HepG2 (cell line): ENCODE measurements at regions not wholly inside any gene's neighbourhood (a gene's known extent, or its start where the extent isn't known, plus 50 kb on each side); places are given as distances from the start of the nearest gene placed in this dataset.

Source experiments
- EEA1 ChIP-seq: sonication (generic); formaldehyde crosslinking; IDR thresholded peaks from 2 replicates; pipeline ENCODE4 v1.5.1; 2020; ENCODE audit warnings: mild to moderate bottlenecking, missing genetic modification reagents, borderline replicate concordance
- FOXA3 ChIP-seq: IDR thresholded peaks from 2 replicates; pipeline ENCODE4 v1.6.1; 2016; ENCODE audit warnings: missing genetic modification reagents, missing compliant biosample characterization
- GATAD2A ChIP-seq: IDR thresholded peaks from 2 replicates; pipeline ENCODE4 v1.6.1; 2016
- IKZF4 ChIP-seq: sonication (generic); formaldehyde crosslinking; IDR thresholded peaks from 2 replicates; pipeline ENCODE4 v1.5.1; 2020; ENCODE audit warnings: borderline replicate concordance, mild to moderate bottlenecking, low read depth, missing genetic modification reagents; ENCODE audit errors: not compliant biosample characterization
- KLF13 ChIP-seq: sonication (generic); formaldehyde crosslinking; IDR thresholded peaks from 2 replicates; pipeline ENCODE4 v1.4.0; 2020; ENCODE audit warnings: mild to moderate bottlenecking, missing genetic modification reagents
- KLF16 ChIP-seq, 2 experiments: sonication (generic) in 1 of 2; formaldehyde crosslinking in 1 of 2; IDR thresholded peaks; 2 replicates each; pipeline versions ENCODE4 v1.6.1 to v1.8.0; 2016 to 2023; ENCODE audit warnings: missing genetic modification reagents in 2 of 2, missing compliant biosample characterization in 1 of 2
- MED1 ChIP-seq: sonication (generic); formaldehyde crosslinking; IDR thresholded peaks from 2 replicates; pipeline ENCODE4 v1.4.0; 2020; ENCODE audit warnings: missing genetic modification reagents
- MED13 ChIP-seq: sonication (generic); formaldehyde crosslinking; IDR thresholded peaks from 2 replicates; pipeline ENCODE4 v1.5.0; 2020; ENCODE audit warnings: missing genetic modification reagents
- MIER3 ChIP-seq: IDR thresholded peaks from 2 replicates; pipeline ENCODE4 v1.6.1; 2016; ENCODE audit warnings: missing compliant biosample characterization, borderline replicate concordance
- NFRKB ChIP-seq: fragments of 450-650 bp; IDR thresholded peaks from 2 replicates; pipeline ENCODE4 v1.6.1; 2017
- PRMT3 ChIP-seq: sonication (generic); formaldehyde crosslinking; IDR thresholded peaks from 2 replicates; pipeline ENCODE4 v1.8.1; 2022; ENCODE audit warnings: low read depth, mild to moderate bottlenecking, moderate library complexity, missing genetic modification reagents, borderline replicate concordance
- RCOR2 ChIP-seq: IDR thresholded peaks from 2 replicates; pipeline ENCODE4 v1.6.1; 2016; ENCODE audit warnings: missing biosample characterization, missing genetic modification reagents
- RXRB ChIP-seq: IDR thresholded peaks from 2 replicates; pipeline ENCODE4 v1.6.1; 2016; ENCODE audit warnings: borderline replicate concordance, missing genetic modification reagents, missing compliant biosample characterization
- SAP130 ChIP-seq: IDR thresholded peaks from 2 replicates; pipeline ENCODE4 v1.6.1; 2016; ENCODE audit warnings: low read depth
- SCMH1 ChIP-seq: sonication (generic); formaldehyde crosslinking; IDR thresholded peaks from 2 replicates; pipeline ENCODE4 v1.9.0; 2021; ENCODE audit warnings: missing genetic modification reagents, mild to moderate bottlenecking, borderline replicate concordance
- SSRP1 ChIP-seq: IDR thresholded peaks from 2 replicates; pipeline ENCODE4 v1.6.1; 2016; ENCODE audit warnings: control low read depth
- TAF15 ChIP-seq: fragments of 200-400 bp; formaldehyde crosslinking; IDR thresholded peaks from one replicate; pipeline ENCODE4 v1.6.1; 2018; ENCODE audit warnings: mild to moderate bottlenecking, low read depth, low read length; ENCODE audit not compliant: poor library complexity, severe bottlenecking
- THAP11 ChIP-seq: IDR thresholded peaks from 2 replicates; pipeline ENCODE4 v1.6.1; 2016; ENCODE audit warnings: missing biosample characterization, missing genetic modification reagents
- ZKSCAN8 ChIP-seq: IDR thresholded peaks from 2 replicates; pipeline ENCODE4 v1.6.1; 2016; ENCODE audit warnings: borderline replicate concordance, missing genetic modification reagents, missing compliant biosample characterization
- ZMYM3 ChIP-seq: sonication (generic); formaldehyde crosslinking; IDR thresholded peaks from 2 replicates; pipeline ENCODE4 v1.5.1; 2020; ENCODE audit warnings: mild to moderate bottlenecking, missing genetic modification reagents
- ZNF18 ChIP-seq: sonication (generic); formaldehyde crosslinking; IDR thresholded peaks from 2 replicates; pipeline ENCODE4 v1.8.0; 2022; ENCODE audit warnings: mild to moderate bottlenecking, missing genetic modification reagents; ENCODE audit not compliant: insufficient replicate concordance
- ZNF777 ChIP-seq: sonication (generic); formaldehyde crosslinking; IDR thresholded peaks from 2 replicates; pipeline ENCODE4 v1.4.0; 2020; ENCODE audit warnings: missing genetic modification reagents
- ZNF788 ChIP-seq: sonication (generic); formaldehyde crosslinking; IDR thresholded peaks from 2 replicates; pipeline ENCODE4 v1.5.0; 2020; ENCODE audit warnings: mild to moderate bottlenecking, missing genetic modification reagents, borderline replicate concordance
- ZSCAN30 ChIP-seq: sonication (generic); formaldehyde crosslinking; IDR thresholded peaks from 2 replicates; pipeline ENCODE4 v1.5.0; 2020; ENCODE audit warnings: mild to moderate bottlenecking, missing genetic modification reagents
- ZSCAN31 ChIP-seq: sonication (generic); formaldehyde crosslinking; IDR thresholded peaks from 2 replicates; pipeline ENCODE4 v1.5.0; 2020; ENCODE audit warnings: low read depth, mild to moderate bottlenecking, missing genetic modification reagents
- TF ChIP-seq, protein P1 (sequence below), 2 experiments: sonication (generic) in 1 of 2; formaldehyde crosslinking in 1 of 2; IDR thresholded peaks; 2 replicates each; pipeline versions ENCODE4 v1.4.0 to v1.6.1; 2018 to 2020; ENCODE audit warnings: missing genetic modification reagents in 2 of 2, borderline replicate concordance in 1 of 2, low read depth in 1 of 2, mild to moderate bottlenecking in 1 of 2, missing biosample characterization in 1 of 2
- TF ChIP-seq, protein P2 (sequence below): sonication (generic); formaldehyde crosslinking; IDR thresholded peaks from 2 replicates; pipeline ENCODE4 v1.4.0; 2020; ENCODE audit warnings: missing genetic modification reagents

GRCh38 chr6:26305641-26305969 lies 59.4 kb upstream of the BTN3A2 start (continued):
- 0 out of 2 replicates have a peak, but pooled peaks have one; percentile 27 for TF ChIP-seq RCOR2 (CRISPR knock-in tag)
- TF ChIP-seq ZMYM3 = peak; percentile 6; the same call in 1 of the 2 replicates
- TF ChIP-seq FOXA3 (CRISPR knock-in tag) = no peak
- TF ChIP-seq ZNF788 = no peak
- no peak for TF ChIP-seq SCMH1 (CRISPR knock-in tag)
- no peak for TF ChIP-seq ZNF777 (CRISPR knock-in tag)
- TF ChIP-seq IKZF4 (CRISPR knock-in tag) = peak; percentile 3
- TF ChIP-seq, protein P1, sequence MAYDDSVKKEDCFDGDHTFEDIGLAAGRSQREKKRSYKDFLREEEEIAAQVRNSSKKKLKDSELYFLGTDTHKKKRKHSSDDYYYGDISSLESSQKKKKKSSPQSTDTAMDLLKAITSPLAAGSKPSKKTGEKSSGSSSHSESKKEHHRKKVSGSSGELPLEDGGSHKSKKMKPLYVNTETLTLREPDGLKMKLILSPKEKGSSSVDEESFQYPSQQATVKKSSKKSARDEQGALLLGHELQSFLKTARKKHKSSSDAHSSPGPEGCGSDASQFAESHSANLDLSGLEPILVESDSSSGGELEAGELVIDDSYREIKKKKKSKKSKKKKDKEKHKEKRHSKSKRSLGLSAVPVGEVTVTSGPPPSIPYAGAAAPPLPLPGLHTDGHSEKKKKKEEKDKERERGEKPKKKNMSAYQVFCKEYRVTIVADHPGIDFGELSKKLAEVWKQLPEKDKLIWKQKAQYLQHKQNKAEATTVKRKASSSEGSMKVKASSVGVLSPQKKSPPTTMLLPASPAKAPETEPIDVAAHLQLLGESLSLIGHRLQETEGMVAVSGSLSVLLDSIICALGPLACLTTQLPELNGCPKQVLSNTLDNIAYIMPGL (CRISPR knock-in tag; IDR thresholded peaks at IDR 0.05; ENCODE audit: borderline replicate concordance in 1 of 2, low read depth in 1 of 2) = peak; percentile 10 to 63; a peak in 3 of 4 replicates
- TF ChIP-seq SAP130 (CRISPR knock-in tag) = 0 out of 2 replicates have a peak, but pooled peaks have one; percentile 3
- TF ChIP-seq MED13 = no peak
- TF ChIP-seq, protein P2, sequence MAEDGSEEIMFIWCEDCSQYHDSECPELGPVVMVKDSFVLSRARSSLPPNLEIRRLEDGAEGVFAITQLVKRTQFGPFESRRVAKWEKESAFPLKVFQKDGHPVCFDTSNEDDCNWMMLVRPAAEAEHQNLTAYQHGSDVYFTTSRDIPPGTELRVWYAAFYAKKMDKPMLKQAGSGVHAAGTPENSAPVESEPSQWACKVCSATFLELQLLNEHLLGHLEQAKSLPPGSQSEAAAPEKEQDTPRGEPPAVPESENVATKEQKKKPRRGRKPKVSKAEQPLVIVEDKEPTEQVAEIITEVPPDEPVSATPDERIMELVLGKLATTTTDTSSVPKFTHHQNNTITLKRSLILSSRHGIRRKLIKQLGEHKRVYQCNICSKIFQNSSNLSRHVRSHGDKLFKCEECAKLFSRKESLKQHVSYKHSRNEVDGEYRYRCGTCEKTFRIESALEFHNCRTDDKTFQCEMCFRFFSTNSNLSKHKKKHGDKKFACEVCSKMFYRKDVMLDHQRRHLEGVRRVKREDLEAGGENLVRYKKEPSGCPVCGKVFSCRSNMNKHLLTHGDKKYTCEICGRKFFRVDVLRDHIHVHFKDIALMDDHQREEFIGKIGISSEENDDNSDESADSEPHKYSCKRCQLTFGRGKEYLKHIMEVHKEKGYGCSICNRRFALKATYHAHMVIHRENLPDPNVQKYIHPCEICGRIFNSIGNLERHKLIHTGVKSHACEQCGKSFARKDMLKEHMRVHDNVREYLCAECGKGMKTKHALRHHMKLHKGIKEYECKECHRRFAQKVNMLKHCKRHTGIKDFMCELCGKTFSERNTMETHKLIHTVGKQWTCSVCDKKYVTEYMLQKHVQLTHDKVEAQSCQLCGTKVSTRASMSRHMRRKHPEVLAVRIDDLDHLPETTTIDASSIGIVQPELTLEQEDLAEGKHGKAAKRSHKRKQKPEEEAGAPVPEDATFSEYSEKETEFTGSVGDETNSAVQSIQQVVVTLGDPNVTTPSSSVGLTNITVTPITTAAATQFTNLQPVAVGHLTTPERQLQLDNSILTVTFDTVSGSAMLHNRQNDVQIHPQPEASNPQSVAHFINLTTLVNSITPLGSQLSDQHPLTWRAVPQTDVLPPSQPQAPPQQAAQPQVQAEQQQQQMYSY (CRISPR knock-in tag) = no peak
- 0 out of 2 replicates have a peak, but pooled peaks have one; percentile 8 for TF ChIP-seq GATAD2A
- TF ChIP-seq PRMT3 (CRISPR knock-in tag) = no peak
- no peak for TF ChIP-seq ZSCAN30
- no peak for TF ChIP-seq ZKSCAN8 (CRISPR knock-in tag)
- TF ChIP-seq ZSCAN31 (CRISPR knock-in tag) = peak; percentile 68
- 0 out of 4 replicates have a peak, but pooled peaks of 1 of the 2 experiments have one; percentile 5 for TF ChIP-seq KLF16 (CRISPR knock-in tag; IDR thresholded peaks at IDR 0.05)
- TF ChIP-seq THAP11 (CRISPR knock-in tag) = no peak
- TF ChIP-seq MED1 (CRISPR knock-in tag) = no peak
- TF ChIP-seq KLF13 (CRISPR knock-in tag) = no peak
- no peak for TF ChIP-seq ZNF18
- peak; percentile 10; the same call in 1 of the 2 replicates for TF ChIP-seq MIER3
- no peak for TF ChIP-seq TAF15
- peak; percentile 3; the same call in 1 of the 2 replicates for TF ChIP-seq RXRB
- TF ChIP-seq NFRKB = no peak
- no peak for TF ChIP-seq EEA1 (CRISPR knock-in tag)
- no peak for TF ChIP-seq SSRP1 (CRISPR knock-in tag)
